Choroid plexus epithelial cell (primary cell): ENCODE measurements at regions not wholly inside any gene's neighbourhood (a gene's known extent, or its start where the extent isn't known, plus 50 kb on each side); places are given as distances from the start of the nearest gene placed in this dataset.

Experiments used
- DNase-seq: peaks from one replicate; pipeline ENCODE4 v3.0.0-alpha.2; 2010; ENCODE audit warnings: low read depth
- H3K4me3 ChIP-seq: 2 replicates; pipeline ENCODE4 v1.5.1; 2011; ENCODE audit warnings: low read depth, mild to moderate bottlenecking, control low read depth, low read length, moderate library complexity
- TF ChIP-seq, protein P1 (sequence below): conservative IDR thresholded peaks from 2 replicates; pipeline ENCODE4 v1.5.1; 2011; ENCODE audit warnings: low read depth, mild to moderate bottlenecking, control low read depth, inconsistent platforms, low read length, moderate library complexity

GRCh38 chr18:44521668-44522022, 159.0 kb upstream of the SETBP1 start:
- TF ChIP-seq, protein P1, sequence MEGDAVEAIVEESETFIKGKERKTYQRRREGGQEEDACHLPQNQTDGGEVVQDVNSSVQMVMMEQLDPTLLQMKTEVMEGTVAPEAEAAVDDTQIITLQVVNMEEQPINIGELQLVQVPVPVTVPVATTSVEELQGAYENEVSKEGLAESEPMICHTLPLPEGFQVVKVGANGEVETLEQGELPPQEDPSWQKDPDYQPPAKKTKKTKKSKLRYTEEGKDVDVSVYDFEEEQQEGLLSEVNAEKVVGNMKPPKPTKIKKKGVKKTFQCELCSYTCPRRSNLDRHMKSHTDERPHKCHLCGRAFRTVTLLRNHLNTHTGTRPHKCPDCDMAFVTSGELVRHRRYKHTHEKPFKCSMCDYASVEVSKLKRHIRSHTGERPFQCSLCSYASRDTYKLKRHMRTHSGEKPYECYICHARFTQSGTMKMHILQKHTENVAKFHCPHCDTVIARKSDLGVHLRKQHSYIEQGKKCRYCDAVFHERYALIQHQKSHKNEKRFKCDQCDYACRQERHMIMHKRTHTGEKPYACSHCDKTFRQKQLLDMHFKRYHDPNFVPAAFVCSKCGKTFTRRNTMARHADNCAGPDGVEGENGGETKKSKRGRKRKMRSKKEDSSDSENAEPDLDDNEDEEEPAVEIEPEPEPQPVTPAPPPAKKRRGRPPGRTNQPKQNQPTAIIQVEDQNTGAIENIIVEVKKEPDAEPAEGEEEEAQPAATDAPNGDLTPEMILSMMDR: no peak
- no peak overlapping the region for H3K4me3 ChIP-seq
- DNase-seq: no peak

DNA sequence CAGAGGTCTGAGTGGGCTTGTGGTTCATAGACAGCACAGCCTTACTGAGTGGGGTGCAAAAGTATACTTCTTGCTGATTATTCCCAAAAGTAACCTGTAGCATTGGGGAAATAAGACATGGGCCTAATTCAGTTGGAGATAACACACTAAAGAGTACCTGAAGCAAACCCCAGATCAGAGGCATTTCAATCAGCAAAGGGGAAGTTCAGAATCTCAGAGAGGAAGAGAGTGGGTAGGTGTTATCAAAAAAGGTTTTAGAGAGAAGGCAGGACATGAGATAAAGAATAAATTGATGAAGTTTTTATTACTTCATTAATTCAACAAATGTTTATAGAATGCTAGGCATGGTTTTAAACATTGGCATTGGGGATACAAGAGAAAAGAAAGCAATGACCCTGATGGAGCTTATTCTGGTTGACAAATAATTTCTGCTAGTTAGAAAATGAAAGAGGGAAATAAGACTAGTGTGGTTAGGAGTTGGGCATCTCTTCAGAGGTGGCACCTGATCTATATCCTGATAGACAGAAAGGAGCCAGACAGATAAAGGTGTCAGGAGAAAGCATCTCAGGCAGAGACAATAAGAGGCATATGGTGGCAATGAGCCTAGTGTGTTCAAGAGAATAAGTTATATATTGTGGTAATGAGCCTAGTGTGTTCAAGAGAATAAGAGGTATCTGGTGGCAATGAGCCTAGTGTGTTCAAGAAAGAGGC, 153.8 kb upstream of the SETBP1 start:
- H3K4me3 ChIP-seq: no peak overlapping the region
- DNase-seq: no peak
- TF ChIP-seq, protein P1: no peak

- no peak overlapping the region for H3K4me3 ChIP-seq
- DNase-seq: no peak
- TF ChIP-seq, protein P1: no peak
Measured at GRCh38 chr18:44533071-44533470, 147.6 kb upstream of the SETBP1 start.

- TF ChIP-seq, protein P1: no peak
- DNase-seq: peak; percentile 57
Measured at GRCh38 chr18:44536046-44536445, 144.6 kb upstream of the SETBP1 start.

DNA sequence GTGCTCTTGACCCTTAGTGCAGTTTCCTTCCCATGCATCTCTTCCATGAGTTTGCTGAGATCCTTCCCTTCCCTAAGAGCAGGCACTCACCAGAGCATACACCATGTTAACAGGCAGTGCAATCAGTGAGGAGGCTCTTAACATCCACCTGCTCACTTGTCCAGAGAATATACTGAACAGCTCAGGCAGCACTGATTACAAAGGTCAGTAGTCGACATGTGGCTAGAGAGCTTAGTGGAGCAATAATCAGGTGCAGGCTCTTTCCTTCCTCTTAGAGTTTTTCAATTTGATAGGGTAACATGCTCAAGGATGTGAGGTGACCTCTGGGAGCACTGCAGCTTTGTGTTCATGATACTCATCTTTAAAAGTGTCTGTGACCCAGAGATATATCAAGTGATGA, 144.1 kb upstream of the SETBP1 start:
- TF ChIP-seq, protein P1: no peak
- no peak for DNase-seq
- H3K4me3 ChIP-seq: no peak overlapping the region

More at GRCh38 chr18:44536046-44536445, 144.6 kb upstream of the SETBP1 start:
- no peak overlapping the region for H3K4me3 ChIP-seq

- peak; percentile 70 for DNase-seq
- TF ChIP-seq, protein P1: no peak
Measured at GRCh38 chr18:44537526-44537925, 143.2 kb upstream of the SETBP1 start.

GRCh38 chr18:44539926-44540325, 140.8 kb upstream of the SETBP1 start:
- TF ChIP-seq, protein P1: no peak
- DNase-seq: no peak
- no peak overlapping the region for H3K4me3 ChIP-seq

More at GRCh38 chr18:44537526-44537925, 143.2 kb upstream of the SETBP1 start:
- no peak overlapping the region for H3K4me3 ChIP-seq
